H1 (cell line): ENCODE measurements at regions not wholly inside any gene's neighbourhood (a gene's known extent, or its start where the extent isn't known, plus 50 kb on each side); places are given as distances from the start of the nearest gene placed in this dataset.

Experiments
- CTCF ChIA-PET: fragments of 300-600 bp; sonication (Branson Sonifier 250); formaldehyde crosslinking; loops from one replicate; lab custom pipeline; 2021; ENCODE audit not compliant: partially characterized antibody; lab: Charles Lee
- POLR2A ChIA-PET: fragments of 300-600 bp; sonication (Branson Sonifier 250); formaldehyde crosslinking; loops from one replicate; lab custom pipeline; 2021; ENCODE audit warnings: inconsistent platforms; ENCODE audit not compliant: partially characterized antibody; lab: Charles Lee
- DNase-seq, 2 experiments: peaks; one replicate each; pipeline versions ENCODE4 v3.0.0 to v3.0.0-alpha.2; 2010 to 2022; ENCODE audit warnings: low spot score in 2 of 2, low read depth in 1 of 2, mixed read lengths in 1 of 2
- FAIRE-seq: peaks from 2 replicates; lab custom pipeline; 2011; peaks lifted over from hg19 to GRCh38; lab: Jason Lieb, UNC
- H2AFZ ChIP-seq: 2 replicates; pipeline ENCODE4 v1.8.1; 2012; ENCODE audit warnings: low read length, inconsistent platforms
- H2AK5ac ChIP-seq: 2 replicates; pipeline ENCODE4 v1.6.1; 2013; ENCODE audit warnings: low read depth, low read length
- H2BK120ac ChIP-seq: replicated peaks from 2 replicates; pipeline ENCODE3; 2013; ENCODE audit warnings: low read depth, low read length, inconsistent platforms
- H2BK12ac ChIP-seq: 2 replicates; pipeline ENCODE4 v1.6.1; 2013; ENCODE audit warnings: low read depth, low read length
- H2BK15ac ChIP-seq: 2 replicates; pipeline ENCODE4 v1.6.1; 2013; ENCODE audit warnings: low read length
- H2BK20ac ChIP-seq: 2 replicates; pipeline ENCODE4 v1.6.1; 2013; ENCODE audit warnings: low read length
- H2BK5ac ChIP-seq: 2 replicates; pipeline ENCODE4 v1.6.1; 2013; ENCODE audit warnings: low read depth, low read length
- H3K14ac ChIP-seq: 2 replicates; pipeline ENCODE4 v1.6.1; 2013; ENCODE audit warnings: inconsistent platforms; ENCODE audit not compliant: insufficient read length
- H3K18ac ChIP-seq: 2 replicates; pipeline ENCODE4 v1.6.1; 2013; ENCODE audit warnings: low read length; ENCODE audit errors: extremely low read depth
- H3K23ac ChIP-seq: 2 replicates; pipeline ENCODE4 v1.6.1; 2013; ENCODE audit warnings: inconsistent platforms; ENCODE audit not compliant: insufficient read length
- H3K23me2 ChIP-seq: 2 replicates; pipeline ENCODE4 v1.6.1; 2013; ENCODE audit warnings: low read depth, low read length
- H3K27ac ChIP-seq: 2 replicates; pipeline ENCODE4 v1.6.1; 2011; ENCODE audit warnings: low read depth, low read length, inconsistent platforms
- H3K27me3 ChIP-seq, 4 experiments: replicated peaks in 1 of 4; 1 replicate in 1 of 4; 2 replicates in 3 of 4; pipeline versions ENCODE4 v1.6.1 to v1.8.1; 2011 to 2013; ENCODE audit warnings: low read length in 3 of 4, mild to moderate bottlenecking in 3 of 4, inconsistent platforms in 2 of 4, mixed read lengths in 2 of 4, moderate library complexity in 1 of 4; ENCODE audit not compliant: control insufficient read depth in 3 of 4, insufficient read depth in 3 of 4; ENCODE audit errors: extremely low read depth in 1 of 4
- H3K36me3 ChIP-seq, 4 experiments: 2 replicates each; pipeline versions ENCODE4 v1.6.1 to v1.8.1; 2011 to 2013; ENCODE audit warnings: mild to moderate bottlenecking in 4 of 4, low read length in 3 of 4, moderate library complexity in 2 of 4, control low read depth in 1 of 4, inconsistent platforms in 1 of 4; ENCODE audit not compliant: insufficient read depth in 4 of 4, control insufficient read depth in 2 of 4
- H3K4ac ChIP-seq: replicated peaks from 2 replicates; pipeline ENCODE3; 2013; ENCODE audit warnings: low read length, low read depth, mixed read lengths, inconsistent platforms; ENCODE audit not compliant: insufficient read length
- H3K4me1 ChIP-seq, 4 experiments: replicated peaks in 1 of 4; 1 replicate in 1 of 4; 2 replicates in 3 of 4; pipeline versions ENCODE4 v1.6.1 to v1.8.1; 2011 to 2013; ENCODE audit warnings: low read length in 3 of 4, inconsistent platforms in 2 of 4, mixed read lengths in 1 of 4; ENCODE audit not compliant: insufficient read depth in 4 of 4, control insufficient read depth in 3 of 4
- H3K4me2 ChIP-seq, 2 experiments: 2 replicates each; pipeline versions ENCODE4 v1.6.1 to v1.8.1; 2011 to 2013; ENCODE audit warnings: low read depth in 2 of 2, low read length in 2 of 2, control low read depth in 1 of 2, inconsistent platforms in 1 of 2, mild to moderate bottlenecking in 1 of 2; ENCODE audit not compliant: insufficient read depth in 1 of 2
- H3K4me3 ChIP-seq, 4 experiments: fragments of 200-600, 300-600 bp in 1 of 4; sonication (generic), shearing (Covaris generic), sonication (Bioruptor Twin) in 1 of 4; 2 replicates each; pipeline versions ENCODE4 v1.5.1 to v1.8.1; 2011 to 2016; ENCODE audit warnings: low read length in 4 of 4, low read depth in 3 of 4, control low read depth in 2 of 4, inconsistent platforms in 2 of 4, mild to moderate bottlenecking in 2 of 4, mixed read lengths in 1 of 4, moderate library complexity in 1 of 4; ENCODE audit not compliant: insufficient read depth in 2 of 4; ENCODE audit errors: extremely low read depth in 1 of 4
- H3K56ac ChIP-seq: replicated peaks from 2 replicates; pipeline ENCODE3; 2013; ENCODE audit warnings: low read depth, mild to moderate bottlenecking, mixed read lengths, low read length, inconsistent platforms; ENCODE audit not compliant: insufficient read length
- H3K79me1 ChIP-seq: 2 replicates; pipeline ENCODE4 v1.6.1; 2013; ENCODE audit warnings: low read depth, low read length, control low read depth
- H3K79me2 ChIP-seq, 2 experiments: 2 replicates each; pipeline versions ENCODE4 v1.6.1 to v1.8.1; 2012 to 2013; ENCODE audit warnings: low read length in 2 of 2, mild to moderate bottlenecking in 2 of 2, inconsistent platforms in 1 of 2; ENCODE audit not compliant: insufficient read depth in 2 of 2, control insufficient read depth in 1 of 2
- H3K9ac ChIP-seq, 4 experiments: replicated peaks in 1 of 4; 1 replicate in 1 of 4; 2 replicates in 3 of 4; pipeline versions ENCODE4 v1.6.1 to v1.8.1; 2011 to 2013; ENCODE audit warnings: low read depth in 3 of 4, low read length in 3 of 4, control low read depth in 2 of 4, mild to moderate bottlenecking in 2 of 4, moderate library complexity in 2 of 4, inconsistent platforms in 1 of 4; ENCODE audit errors: extremely low read depth in 1 of 4
- H3K9me3 ChIP-seq, 2 experiments: 2 replicates each; pipeline versions ENCODE4 v1.6.1 to v1.8.1; 2012 to 2013; ENCODE audit warnings: mild to moderate bottlenecking in 2 of 2, moderate library complexity in 2 of 2, control low read depth in 1 of 2, inconsistent platforms in 1 of 2, low read depth in 1 of 2, low read length in 1 of 2, mixed read lengths in 1 of 2; ENCODE audit not compliant: insufficient read depth in 2 of 2
- H4K20me1 ChIP-seq, 2 experiments: replicated peaks in 1 of 2; 2 replicates each; pipeline versions ENCODE3 to v1.8.1; 2011 to 2013; ENCODE audit warnings: inconsistent platforms in 2 of 2, low read length in 2 of 2, mild to moderate bottlenecking in 1 of 2; ENCODE audit not compliant: insufficient read depth in 2 of 2, control insufficient read depth in 1 of 2
- H4K5ac ChIP-seq: 2 replicates; pipeline ENCODE4 v1.6.1; 2013; ENCODE audit warnings: low read length, low read depth, mixed read lengths, inconsistent platforms; ENCODE audit not compliant: insufficient read length
- H4K8ac ChIP-seq: 2 replicates; pipeline ENCODE4 v1.8.0; 2013; ENCODE audit warnings: mild to moderate bottlenecking, moderate library complexity, low read length, inconsistent platforms; ENCODE audit not compliant: insufficient read depth; ENCODE audit errors: extremely low read depth
- H4K91ac ChIP-seq: replicated peaks from 2 replicates; pipeline ENCODE3; 2013; ENCODE audit warnings: low read length, mixed read lengths, inconsistent platforms; ENCODE audit not compliant: insufficient read length
- SIRT6 ChIP-seq: IDR thresholded peaks from one replicate; pipeline ENCODE4 v1.7.1; 2012; ENCODE audit warnings: low read length, inconsistent platforms
- USF2 ChIP-seq: IDR thresholded peaks from 2 replicates; pipeline ENCODE4 v1.6.1; 2011; ENCODE audit warnings: low read length, improper control_type of control experiment
- WGBS, 2 experiments: shearing (Covaris generic) in 1 of 2; methylation state at CpG; one replicate each; pipeline versions ENCODE4 v1.1.6 to v1.1.7; 2013 to 2015; ENCODE audit warnings: low lambda C conversion rate in 2 of 2, mixed read lengths in 2 of 2, inconsistent platforms in 1 of 2, low coverage in 1 of 2, missing lambda C conversion rate in 1 of 2; ENCODE audit not compliant: insufficient replicate concordance in 2 of 2, insufficient coverage in 1 of 2, insufficient read length in 1 of 2; ENCODE audit errors: extremely low coverage in 1 of 2, missing lambda C conversion rate in 1 of 2; 5-methylcytosine and 5-hydroxymethylcytosine counted together

GRCh38 chr14:98598576-98598975 is 673.4 kb downstream of the BCL11B start:
- no peak overlapping the region for H4K91ac ChIP-seq
- no peaks in the 10 kb centered on the region for H3K27me3 ChIP-seq
- H3K79me2 ChIP-seq = no peaks in the 10 kb centered on the region
- H2BK12ac ChIP-seq = no peak overlapping the region
- no peak overlapping the region for H2BK5ac ChIP-seq
- no peak overlapping the region for H2AFZ ChIP-seq
- POLR2A ChIA-PET = no interaction called here
- H4K20me1 ChIP-seq = no peaks in the 10 kb centered on the region
- no peak for FAIRE-seq
- no peaks in the 10 kb centered on the region for H3K79me1 ChIP-seq
- no peak for DNase-seq
- H3K14ac ChIP-seq = no peak overlapping the region
- H3K56ac ChIP-seq = no peak overlapping the region
- no peak overlapping the region for H2AK5ac ChIP-seq
- no peak overlapping the region for H3K18ac ChIP-seq
- 0 out of 4 replicates have a peak, but pooled peaks cover 0 to 3% of the 10 kb centered on the region in 2 experiments for H3K9me3 ChIP-seq
- H3K27ac ChIP-seq = no peak overlapping the region
- no peak overlapping the region for H3K4ac ChIP-seq
- 97% methylated on average over 6 of the region's 6 CpGs; no CpG with 5 or more reads in 1 of the 2 experiments for WGBS, 2 experiments
- H3K23me2 ChIP-seq = no peaks in the 10 kb centered on the region
- H4K5ac ChIP-seq = no peak overlapping the region
- no peak overlapping the region for H3K23ac ChIP-seq
- H3K4me3 ChIP-seq = no peak overlapping the region
- H4K8ac ChIP-seq = no peak overlapping the region
- H3K9ac ChIP-seq = no peak overlapping the region
- no peak overlapping the region for H2BK120ac ChIP-seq
- H3K4me2 ChIP-seq = no peak overlapping the region
- no peaks in the 10 kb centered on the region for H3K4me1 ChIP-seq
- H2BK20ac ChIP-seq = no peak overlapping the region
- no peak overlapping the region for H2BK15ac ChIP-seq
- H3K36me3 ChIP-seq = no peaks in the 10 kb centered on the region
- CTCF ChIA-PET = interaction anchor here (0.6 kb wide), 1 partner anchor 265 kb away, joined by 3 read pairs; no protein-coding TSS in a partner anchor
- TF ChIP-seq SIRT6 = no peak
- TF ChIP-seq USF2 = no peak
